GM12878 (cell line): ENCODE measurements at regions not wholly inside any gene's neighbourhood (a gene's known extent, or its start where the extent isn't known, plus 50 kb on each side); places are given as distances from the start of the nearest gene placed in this dataset.
"Not testable (repeated sequence)": the region's sequence is repeated elsewhere in the genome, so short reads cannot be mapped to it uniquely, and the experiment has no call there.

Source experiments
- ATAC-seq: fragments of 200-7000 bp; cut with Tn5 transposase; 3 replicates; pipeline ENCODE4 v1.9.1; 2020; ENCODE audit warnings: mild to moderate bottlenecking, moderate library complexity
- BruUV-seq: library from RNA; stranded (reverse); fragments of 400-500 nt; replicated peaks from 2 replicates; lab custom pipeline; 2021; lab: Mats Ljungman, UMichigan
- CTCF ChIA-PET: fragments of 300-600 bp; sonication (Branson Sonifier 250); formaldehyde crosslinking; extraction: SDS; loops from one replicate; lab custom pipeline; 2021; ENCODE audit warnings: inconsistent platforms; lab: Yijun Ruan, JAX
- POLR2A ChIA-PET: fragments of 350-600 bp; formaldehyde crosslinking; extraction: SDS; loops from one replicate; lab custom pipeline; 2021; ENCODE audit warnings: inconsistent platforms; lab: Charles Lee
- RAD21 ChIA-PET: fragments of 300-600 bp; sonication (Branson Sonifier 250); formaldehyde crosslinking; loops from one replicate; lab custom pipeline; 2023; ENCODE audit warnings: antibody characterized with exemption; ENCODE audit not compliant: unreplicated experiment; lab: Charles Lee
- SMC1A ChIA-PET: fragments of 300-600 bp; sonication (Branson Sonifier 250); formaldehyde crosslinking; loops from one replicate; lab custom pipeline; 2023; ENCODE audit not compliant: unreplicated experiment, uncharacterized antibody; lab: Charles Lee
- DNase-seq: peaks from one replicate; pipeline ENCODE4 v3.0.0-alpha.2; 2011; ENCODE audit warnings: low read depth, low spot score
- FAIRE-seq: peaks from 3 replicates; lab custom pipeline; 2011; peaks lifted over from hg19 to GRCh38; lab: Jason Lieb, UNC
- H2AFZ ChIP-seq: 2 replicates; pipeline ENCODE4 v1.6.0; 2011; ENCODE audit warnings: low read depth, low read length, control low read depth; ENCODE audit not compliant: control insufficient read depth
- H3K27ac ChIP-seq: 2 replicates; pipeline ENCODE4 v1.5.1; 2011; ENCODE audit warnings: control low read depth; ENCODE audit not compliant: control insufficient read depth, insufficient read depth
- H3K27me3 ChIP-seq, 2 experiments: replicated peaks in 1 of 2; 2 replicates each; pipeline versions ENCODE4 v1.6.0 to v1.6.1; 2011; ENCODE audit warnings: low read length in 1 of 2; ENCODE audit not compliant: control insufficient read depth in 2 of 2, insufficient read depth in 2 of 2
- H3K36me3 ChIP-seq, 2 experiments: 2 replicates each; pipeline ENCODE4 v1.5.1; 2011; ENCODE audit warnings: low read length in 1 of 2; ENCODE audit not compliant: control insufficient read depth in 2 of 2, insufficient read depth in 2 of 2
- H3K4me1 ChIP-seq: 2 replicates; pipeline ENCODE4 v1.6.1; 2011; ENCODE audit warnings: mild to moderate bottlenecking, low read length, moderate library complexity, mixed read lengths; ENCODE audit not compliant: control insufficient read depth, insufficient read depth
- H3K4me2 ChIP-seq: 2 replicates; pipeline ENCODE4 v1.6.0; 2011; ENCODE audit warnings: control low read depth; ENCODE audit not compliant: control insufficient read depth, insufficient read depth
- H3K4me3 ChIP-seq: fragments of 200-600 bp; sonication (generic); 2 replicates; pipeline ENCODE4 v1.5.1; 2016
- H3K79me2 ChIP-seq: 2 replicates; pipeline ENCODE4 v1.6.0; 2011; ENCODE audit warnings: low read length; ENCODE audit not compliant: control insufficient read depth, insufficient read depth
- H3K9ac ChIP-seq: 2 replicates; pipeline ENCODE4 v1.8.0; 2011; ENCODE audit warnings: low read length, control low read depth, mixed read lengths; ENCODE audit not compliant: control insufficient read depth, insufficient read depth
- H3K9me3 ChIP-seq: replicated peaks from 3 replicates; pipeline ENCODE4 v1.5.1; 2011; ENCODE audit warnings: mild to moderate bottlenecking, low read length; ENCODE audit not compliant: control insufficient read depth, insufficient read depth
- H4K20me1 ChIP-seq: 2 replicates; pipeline ENCODE4 v1.6.0; 2011; ENCODE audit not compliant: control insufficient read depth, insufficient read depth
- CEBPZ ChIP-seq: fragments of 150-350 bp; IDR thresholded peaks from 2 replicates; pipeline ENCODE4 v1.6.1; 2016; ENCODE audit warnings: low read depth, low read length
- MYC ChIP-seq: IDR thresholded peaks from 2 replicates; pipeline ENCODE4 v1.6.1; 2011; ENCODE audit warnings: mild to moderate bottlenecking, low read length, moderate library complexity, inconsistent platforms; ENCODE audit not compliant: insufficient read depth, insufficient replicate concordance, insufficient read length, severe bottlenecking
- NRF1 ChIP-seq: conservative IDR thresholded peaks from 2 replicates; pipeline ENCODE4 v1.6.1; 2011; ENCODE audit warnings: mild to moderate bottlenecking, low read depth, low read length, improper control_type of control experiment
- WRNIP1 ChIP-seq: IDR thresholded peaks from 2 replicates; pipeline ENCODE4 v1.6.1; 2011; ENCODE audit warnings: low read depth, low read length, improper control_type of control experiment, borderline replicate concordance
- ZBTB4 ChIP-seq: fragments of 450-650 bp; formaldehyde crosslinking; IDR thresholded peaks from 2 replicates; pipeline ENCODE4 v1.4.0; 2022; ENCODE audit warnings: mild to moderate bottlenecking, moderate library complexity
- in situ Hi-C: fragments of 300-500 bp; cut with MboI; formaldehyde crosslinking; loops from 9 replicates; pipeline ENCODE4 v1.14.3; 2018; ENCODE audit warnings: mixed read lengths
- intact Hi-C: fragments of 100-400 bp; cut with micrococcal nuclease; formaldehyde crosslinking; loops from one replicate; pipeline ENCODE4 v1.14.2; 2022; ENCODE audit not compliant: unreplicated experiment
- TF ChIP-seq, protein P1 (sequence below): fragments of 450-650 bp; IDR thresholded peaks from 2 replicates; pipeline ENCODE4 v1.6.1; 2016; ENCODE audit warnings: mild to moderate bottlenecking
- TF ChIP-seq, protein P2 (sequence below): fragments of 450-650 bp; IDR thresholded peaks from 2 replicates; pipeline ENCODE4 v1.6.1; 2017; ENCODE audit warnings: mild to moderate bottlenecking, low read depth, inconsistent platforms; ENCODE audit not compliant: poor library complexity, severe bottlenecking

DNA sequence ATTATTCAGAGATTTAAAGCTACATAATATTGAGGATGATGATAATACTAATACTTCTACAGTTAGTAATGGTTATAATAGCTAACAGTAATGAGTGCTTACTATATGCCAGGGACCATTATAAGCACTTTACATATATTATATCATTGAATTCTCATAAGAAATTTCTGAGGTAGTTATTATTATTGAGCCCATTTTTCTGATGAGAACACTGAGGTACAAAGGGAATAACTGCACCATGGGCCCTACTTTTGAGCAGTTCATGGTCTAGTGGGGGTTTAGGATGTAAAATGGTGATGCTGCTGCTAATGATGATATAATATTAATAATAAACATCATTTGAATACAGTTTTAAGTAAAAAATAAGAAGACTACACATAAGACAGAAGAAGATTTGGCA, 64.2 kb upstream of the SPDL1 start (continued):
- TF ChIP-seq ZBTB4 (no peak), MYC (no peak), CEBPZ (no peak), WRNIP1 (no peak), NRF1 (no peak)
- TF ChIP-seq, protein P1, sequence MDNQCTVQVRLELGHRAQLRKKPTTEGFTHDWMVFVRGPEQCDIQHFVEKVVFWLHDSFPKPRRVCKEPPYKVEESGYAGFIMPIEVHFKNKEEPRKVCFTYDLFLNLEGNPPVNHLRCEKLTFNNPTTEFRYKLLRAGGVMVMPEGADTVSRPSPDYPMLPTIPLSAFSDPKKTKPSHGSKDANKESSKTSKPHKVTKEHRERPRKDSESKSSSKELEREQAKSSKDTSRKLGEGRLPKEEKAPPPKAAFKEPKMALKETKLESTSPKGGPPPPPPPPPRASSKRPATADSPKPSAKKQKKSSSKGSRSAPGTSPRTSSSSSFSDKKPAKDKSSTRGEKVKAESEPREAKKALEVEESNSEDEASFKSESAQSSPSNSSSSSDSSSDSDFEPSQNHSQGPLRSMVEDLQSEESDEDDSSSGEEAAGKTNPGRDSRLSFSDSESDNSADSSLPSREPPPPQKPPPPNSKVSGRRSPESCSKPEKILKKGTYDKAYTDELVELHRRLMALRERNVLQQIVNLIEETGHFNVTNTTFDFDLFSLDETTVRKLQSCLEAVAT: no peak
- TF ChIP-seq, protein P2, sequence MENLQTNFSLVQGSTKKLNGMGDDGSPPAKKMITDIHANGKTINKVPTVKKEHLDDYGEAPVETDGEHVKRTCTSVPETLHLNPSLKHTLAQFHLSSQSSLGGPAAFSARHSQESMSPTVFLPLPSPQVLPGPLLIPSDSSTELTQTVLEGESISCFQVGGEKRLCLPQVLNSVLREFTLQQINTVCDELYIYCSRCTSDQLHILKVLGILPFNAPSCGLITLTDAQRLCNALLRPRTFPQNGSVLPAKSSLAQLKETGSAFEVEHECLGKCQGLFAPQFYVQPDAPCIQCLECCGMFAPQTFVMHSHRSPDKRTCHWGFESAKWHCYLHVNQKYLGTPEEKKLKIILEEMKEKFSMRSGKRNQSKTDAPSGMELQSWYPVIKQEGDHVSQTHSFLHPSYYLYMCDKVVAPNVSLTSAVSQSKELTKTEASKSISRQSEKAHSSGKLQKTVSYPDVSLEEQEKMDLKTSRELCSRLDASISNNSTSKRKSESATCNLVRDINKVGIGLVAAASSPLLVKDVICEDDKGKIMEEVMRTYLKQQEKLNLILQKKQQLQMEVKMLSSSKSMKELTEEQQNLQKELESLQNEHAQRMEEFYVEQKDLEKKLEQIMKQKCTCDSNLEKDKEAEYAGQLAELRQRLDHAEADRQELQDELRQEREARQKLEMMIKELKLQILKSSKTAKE: no peak

GRCh38 chr5:169518779-169519178, 64.8 kb upstream of the SPDL1 start:
- H3K36me3 ChIP-seq, H3K27me3 ChIP-seq, H3K9ac ChIP-seq, H3K4me3 ChIP-seq, POLR2A ChIA-PET, H4K20me1 ChIP-seq, H3K4me2 ChIP-seq, H3K79me2 ChIP-seq, BruUV-seq, H3K9me3 ChIP-seq, CTCF ChIA-PET, H3K27ac ChIP-seq, H2AFZ ChIP-seq, DNase-seq, SMC1A ChIA-PET, ATAC-seq, in situ Hi-C loops, RAD21 ChIA-PET, intact Hi-C loops, FAIRE-seq, H3K4me1 ChIP-seq: not testable (repeated sequence)
